Stimulated activated CD8-positive, alpha-beta memory T cell treated with anti-CD3 and anti-CD28 coated beads, Interleukin-12 subunit alpha, Interleukin-12 subunit beta, amount 100 ng/mL, for 1 hour (primary cell): ENCODE measurements at regions not wholly inside any gene's neighbourhood (a gene's known extent, or its start where the extent isn't known, plus 50 kb on each side); places are given as distances from the start of the nearest gene placed in this dataset.
"Not testable (repeated sequence)": the region's sequence is repeated elsewhere in the genome, so short reads cannot be mapped to it uniquely, and the experiment has no call there.

ENCODE experiments used
- DNase-seq: peaks from one replicate; pipeline ENCODE4 v3.0.0-alpha.2; 2020; ENCODE audit warnings: low read depth

- not testable (repeated sequence) for DNase-seq
Measured at GRCh38 chr13:90946125-90946524, 401.4 kb upstream of the MIR17HG start.

GRCh38 chr13:90947976-90948375 lies 399.5 kb upstream of the MIR17HG start:
- no peak for DNase-seq

GRCh38 chr13:90950160-90950559 lies 397.3 kb upstream of the MIR17HG start:
- no peak for DNase-seq

GRCh38 chr13:90951663-90952062 lies 395.8 kb upstream of the MIR17HG start:
- no peak for DNase-seq

- no peak for DNase-seq
Measured at GRCh38 chr13:90952326-90952725, 395.2 kb upstream of the MIR17HG start.

GRCh38 chr13:90954605-90955195 lies 392.8 kb upstream of the MIR17HG start:
- DNase-seq, result no peak

GRCh38 chr13:90956031-90956430 lies 391.5 kb upstream of the MIR17HG start:
- DNase-seq, result no peak

- no peak for DNase-seq
Measured at GRCh38 chr13:90958866-90959265, 388.6 kb upstream of the MIR17HG start.

GRCh38 chr13:90968166-90968904 lies 379.2 kb upstream of the MIR17HG start:
- no peak for DNase-seq

GRCh38 chr13:90974249-90974975 lies 373.1 kb upstream of the MIR17HG start:
- DNase-seq, result no peak

GRCh38 chr13:90979059-90979458 lies 368.4 kb upstream of the MIR17HG start:
- no peak for DNase-seq

- DNase-seq, result no peak
Measured at GRCh38 chr13:90984756-90985155, 362.7 kb upstream of the MIR17HG start.

- DNase-seq, result no peak
Measured at GRCh38 chr13:90995001-90995400, 352.5 kb upstream of the MIR17HG start.

- no peak for DNase-seq
Measured at GRCh38 chr13:90995614-90996013, 351.9 kb upstream of the MIR17HG start.

- no peak for DNase-seq
Measured at GRCh38 chr13:90997951-90998350, 349.5 kb upstream of the MIR17HG start.

GRCh38 chr13:90999401-90999800 lies 348.1 kb upstream of the MIR17HG start:
- no peak for DNase-seq

GRCh38 chr13:91001371-91001770 lies 346.1 kb upstream of the MIR17HG start:
- DNase-seq, result no peak

GRCh38 chr13:91014696-91015095 lies 332.8 kb upstream of the MIR17HG start:
- no peak for DNase-seq

GRCh38 chr13:91017031-91017668 lies 330.3 kb upstream of the MIR17HG start:
- no peak for DNase-seq

GRCh38 chr13:91017669-91018053 lies 329.8 kb upstream of the MIR17HG start:
- DNase-seq, result no peak

- DNase-seq, result no peak
Measured at GRCh38 chr13:91020461-91021034, 326.9 kb upstream of the MIR17HG start.

GRCh38 chr13:91024157-91024792 lies 323.2 kb upstream of the MIR17HG start:
- DNase-seq, result no peak
